ENCODE measurements at regions not wholly inside any gene's neighbourhood (a gene's known extent, or its start where the extent isn't known, plus 50 kb on each side); places are given as distances from the start of the nearest gene placed in this dataset.
"Not testable (repeated sequence)": the region's sequence is repeated elsewhere in the genome, so short reads cannot be mapped to it uniquely, and the experiment has no call there.

GRCh38 chr1:164369698-164370365 lies 189.2 kb upstream of the PBX1 start:
- FAIRE-seq (no peak), DNase-seq (ENCODE audit: low spot score) (no peak)

- no peak for FAIRE-seq
- DNase-seq (ENCODE audit: low spot score): peak; percentile 20
Observed at GRCh38 chr1:164380893-164381292, 178.1 kb upstream of the PBX1 start.

- FAIRE-seq: no peak
Observed at GRCh38 chr1:164382384-164382783, 176.6 kb upstream of the PBX1 start.

GRCh38 chr1:164384262-164384661 lies 174.7 kb upstream of the PBX1 start:
- no peak for FAIRE-seq

More at GRCh38 chr1:164382384-164382783, 176.6 kb upstream of the PBX1 start:
- DNase-seq (ENCODE audit: low spot score): no peak

GRCh38 chr1:164417016-164417704 lies 141.8 kb upstream of the PBX1 start:
- FAIRE-seq: no peak

More at GRCh38 chr1:164384262-164384661, 174.7 kb upstream of the PBX1 start:
- DNase-seq (ENCODE audit: low spot score): no peak

GRCh38 chr1:164423136-164423535 lies 135.8 kb upstream of the PBX1 start:
- FAIRE-seq (no peak), DNase-seq (ENCODE audit: low spot score) (no peak)

More at GRCh38 chr1:164417016-164417704, 141.8 kb upstream of the PBX1 start:
- no peak for DNase-seq (ENCODE audit: low spot score)

GRCh38 chr1:164433141-164433817 lies 125.7 kb upstream of the PBX1 start:
- no peak for FAIRE-seq
- no peak for DNase-seq (ENCODE audit: low spot score)

GRCh38 chr1:164433818-164434170 lies 125.2 kb upstream of the PBX1 start:
- FAIRE-seq: no peak
- no peak for DNase-seq (ENCODE audit: low spot score)

- no peak for DNase-seq (ENCODE audit: low spot score)
- FAIRE-seq: no peak
Observed at GRCh38 chr1:164440232-164440631, 118.8 kb upstream of the PBX1 start.

GRCh38 chr1:164443166-164443565 lies 115.8 kb upstream of the PBX1 start:
- FAIRE-seq: no peak
- DNase-seq (ENCODE audit: low spot score): no peak

GRCh38 chr1:164443836-164444235 lies 115.1 kb upstream of the PBX1 start:
- DNase-seq (ENCODE audit: low spot score): no peak
- no peak for FAIRE-seq

GRCh38 chr1:164446020-164446419 lies 113.0 kb upstream of the PBX1 start:
- FAIRE-seq (no peak), DNase-seq (ENCODE audit: low spot score) (no peak)

- no peak for FAIRE-seq
- no peak for DNase-seq (ENCODE audit: low spot score)
Observed at GRCh38 chr1:164452549-164452948, 106.4 kb upstream of the PBX1 start.

GRCh38 chr1:164456272-164456671 lies 102.7 kb upstream of the PBX1 start:
- DNase-seq (ENCODE audit: low spot score): no peak
- FAIRE-seq: no peak

GRCh38 chr1:164459176-164459575 lies 99.8 kb upstream of the PBX1 start:
- DNase-seq (ENCODE audit: low spot score); FAIRE-seq: not testable (repeated sequence)

GRCh38 chr1:164466001-164466421 lies 93.0 kb upstream of the PBX1 start:
- DNase-seq (ENCODE audit: low spot score): no peak
- FAIRE-seq: no peak

GRCh38 chr1:164466429-164466828 lies 92.6 kb upstream of the PBX1 start:
- DNase-seq (ENCODE audit: low spot score) (no peak), FAIRE-seq (no peak)

- DNase-seq (ENCODE audit: low spot score) (no peak), FAIRE-seq (no peak)
Observed at GRCh38 chr1:164470996-164471395, 88.0 kb upstream of the PBX1 start.

- DNase-seq (ENCODE audit: low spot score) (no peak), FAIRE-seq (no peak)
Observed at GRCh38 chr1:164472841-164473240, 86.1 kb upstream of the PBX1 start.

- no peak for DNase-seq (ENCODE audit: low spot score)
- FAIRE-seq: no peak
Observed at GRCh38 chr1:164473544-164473943, 85.4 kb upstream of the PBX1 start.

GRCh38 chr1:164475834-164476233 lies 83.2 kb upstream of the PBX1 start:
- DNase-seq (ENCODE audit: low spot score) (no peak), FAIRE-seq (no peak)

GRCh38 chr1:164477343-164477742 lies 81.6 kb upstream of the PBX1 start:
- DNase-seq (ENCODE audit: low spot score) (no peak), FAIRE-seq (no peak)

Measured in RCC 7860 (cell line).